ENCODE measurements at regions not wholly inside any gene's neighbourhood (a gene's known extent, or its start where the extent isn't known, plus 50 kb on each side); places are given as distances from the start of the nearest gene placed in this dataset.

DNA sequence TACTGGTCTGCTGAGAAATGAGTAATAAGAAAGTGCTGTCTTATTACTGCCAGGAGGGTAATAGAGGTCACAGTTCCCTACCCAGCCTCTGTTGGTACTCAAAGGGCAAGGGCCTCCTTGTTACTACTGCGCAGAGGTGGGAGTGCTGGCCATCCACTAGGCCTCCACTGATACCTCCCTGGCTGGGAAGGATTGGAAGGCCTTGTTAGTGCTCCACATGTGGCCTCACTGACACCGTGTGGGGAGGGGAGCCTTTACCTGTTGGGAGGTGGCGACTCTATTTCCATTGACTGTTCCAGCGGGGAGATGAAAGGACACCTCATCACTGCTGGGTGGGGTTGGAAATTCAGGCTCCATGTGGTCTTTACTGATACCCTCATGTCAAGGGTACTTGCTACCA is 57.8 kb upstream of the USP24 start:
- no peak for DNase-seq (ENCODE audit: low spot score)

Measured in AG08395 (cell line).